GM23338 (cell line): ENCODE measurements at regions not wholly inside any gene's neighbourhood (a gene's known extent, or its start where the extent isn't known, plus 50 kb on each side); places are given as distances from the start of the nearest gene placed in this dataset.

Experiments
- ATAC-seq: fragments of 200-7000 bp; cut with Tn5 transposase; 3 replicates; pipeline ENCODE4 v1.9.1; 2020
- DNase-seq: peaks from one replicate; pipeline ENCODE4 v3.0.0-alpha.2; 2015; ENCODE audit warnings: low spot score
- H2AFZ ChIP-seq: fragments of 200-600 bp; sonication (generic); 2 replicates; pipeline ENCODE4 v1.8.0; 2016; ENCODE audit warnings: antibody characterized with exemption, mild to moderate bottlenecking, moderate library complexity
- H3F3A ChIP-seq: fragments of 200-600 bp; sonication (generic); replicated peaks from 2 replicates; pipeline ENCODE4 v1.8.0; 2017; ENCODE audit warnings: antibody characterized with exemption, mixed run types, low read depth
- H3K27ac ChIP-seq: fragments of 200-600 bp; sonication (generic); 2 replicates; pipeline ENCODE4 v1.6.1; 2016; ENCODE audit warnings: low read depth
- H3K27me3 ChIP-seq: fragments of 200-600 bp; sonication (generic); 2 replicates; pipeline ENCODE4 v1.8.0; 2016; ENCODE audit warnings: mild to moderate bottlenecking, mixed run types, moderate library complexity; ENCODE audit not compliant: insufficient read depth
- H3K36me3 ChIP-seq: fragments of 200-600 bp; sonication (generic); 2 replicates; pipeline ENCODE4 v1.8.0; 2016; ENCODE audit warnings: mild to moderate bottlenecking; ENCODE audit not compliant: insufficient read depth
- H3K4me1 ChIP-seq: fragments of 200-600 bp; sonication (generic); 2 replicates; pipeline ENCODE4 v1.8.0; 2016; ENCODE audit warnings: mild to moderate bottlenecking, moderate library complexity; ENCODE audit not compliant: insufficient read depth
- H3K4me2 ChIP-seq: fragments of 200-600 bp; sonication (generic); 2 replicates; pipeline ENCODE4 v1.7.1; 2017; ENCODE audit warnings: mixed run types
- H3K4me3 ChIP-seq: fragments of 200-600 bp; sonication (generic); 2 replicates; pipeline ENCODE4 v1.6.1; 2016; ENCODE audit warnings: mixed run types
- H3K79me2 ChIP-seq: fragments of 200-600 bp; sonication (generic); replicated peaks from 2 replicates; pipeline ENCODE4 v1.8.0; 2017; ENCODE audit warnings: mild to moderate bottlenecking; ENCODE audit not compliant: insufficient read depth
- H3K9me2 ChIP-seq: fragments of 200-600 bp; sonication (generic); 2 replicates; pipeline ENCODE4 v1.8.0; 2017; ENCODE audit not compliant: insufficient read depth
- H4K20me1 ChIP-seq: fragments of 200-600 bp; sonication (generic); replicated peaks from 2 replicates; pipeline ENCODE4 v1.8.0; 2017; ENCODE audit warnings: mild to moderate bottlenecking; ENCODE audit not compliant: insufficient read depth
- H3K27ac Mint-ChIP-seq: 2 replicates; pipeline ENCODE4 v1.8.0; 2020; ENCODE audit warnings: inconsistent platforms, mild to moderate bottlenecking, moderate library complexity, mixed read lengths
- H3K27me3 Mint-ChIP-seq: 3 replicates; pipeline ENCODE4 v1.8.0; 2022; ENCODE audit warnings: low read depth, mild to moderate bottlenecking, moderate library complexity, mixed read lengths, inconsistent platforms; ENCODE audit not compliant: insufficient read depth, poor library complexity
- H3K36me3 Mint-ChIP-seq: 3 replicates; pipeline ENCODE4 v1.8.0; 2021; ENCODE audit warnings: low read depth, mild to moderate bottlenecking, inconsistent platforms, moderate library complexity, mixed read lengths
- H3K4me1 Mint-ChIP-seq: 3 replicates; pipeline ENCODE4 v1.8.0; 2020; ENCODE audit warnings: mild to moderate bottlenecking, inconsistent platforms, mixed read lengths
- H3K4me3 Mint-ChIP-seq: 3 replicates; pipeline ENCODE4 v1.8.0; 2021; ENCODE audit warnings: moderate library complexity, mild to moderate bottlenecking, inconsistent platforms, mixed read lengths
- H3K9me3 Mint-ChIP-seq: 3 replicates; pipeline ENCODE4 v1.8.0; 2020; ENCODE audit warnings: moderate library complexity, mild to moderate bottlenecking, inconsistent platforms, mixed read lengths
- CTCF ChIP-seq, 2 experiments: fragments of 200-600 bp in 1 of 2; sonication (generic) in 1 of 2; conservative IDR thresholded peaks; 2 replicates each; pipeline versions ENCODE4 v1.5.1 to v1.6.1; 2016 to 2017; ENCODE audit warnings: antibody characterized with exemption in 2 of 2, low read depth in 2 of 2, mild to moderate bottlenecking in 2 of 2, moderate library complexity in 1 of 2
- EZH2 ChIP-seq: fragments of 200-600 bp; sonication (generic); IDR thresholded peaks from one replicate; pipeline ENCODE4 v1.8.0; 2017; ENCODE audit warnings: antibody characterized with exemption, mild to moderate bottlenecking, low read depth; ENCODE audit not compliant: unreplicated experiment
- NANOG ChIP-seq: IDR thresholded peaks from 2 replicates; pipeline ENCODE4 v1.6.1; 2016; ENCODE audit warnings: antibody characterized with exemption, borderline replicate concordance
- POLR2AphosphoS5 ChIP-seq: IDR thresholded peaks from 2 replicates; pipeline ENCODE4 v1.6.1; 2016; ENCODE audit warnings: antibody characterized with exemption, low read depth
- REST ChIP-seq: IDR thresholded peaks from one replicate; pipeline ENCODE4 v1.6.1; 2018; ENCODE audit warnings: antibody characterized with exemption; ENCODE audit not compliant: unreplicated experiment
- STAT1 ChIP-seq: IDR thresholded peaks from one replicate; pipeline ENCODE4 v1.6.1; 2016; ENCODE audit warnings: antibody characterized with exemption; ENCODE audit not compliant: unreplicated experiment
- ZNF114 ChIP-seq: fragments of 250-450 bp; sonication (Bioruptor Pico); IDR thresholded peaks from 2 replicates; pipeline ENCODE4 v1.5.0; 2020; ENCODE audit warnings: mild to moderate bottlenecking, moderate library complexity
- ZNF462 ChIP-seq: fragments of 250-450 bp; sonication (Bioruptor Pico); IDR thresholded peaks from 2 replicates; pipeline ENCODE4 v1.5.0; 2020; ENCODE audit warnings: mild to moderate bottlenecking, moderate library complexity
- TF ChIP-seq, protein P1 (sequence below): IDR thresholded peaks from 2 replicates; pipeline ENCODE4 v1.6.1; 2016; ENCODE audit warnings: antibody characterized with exemption

DNA sequence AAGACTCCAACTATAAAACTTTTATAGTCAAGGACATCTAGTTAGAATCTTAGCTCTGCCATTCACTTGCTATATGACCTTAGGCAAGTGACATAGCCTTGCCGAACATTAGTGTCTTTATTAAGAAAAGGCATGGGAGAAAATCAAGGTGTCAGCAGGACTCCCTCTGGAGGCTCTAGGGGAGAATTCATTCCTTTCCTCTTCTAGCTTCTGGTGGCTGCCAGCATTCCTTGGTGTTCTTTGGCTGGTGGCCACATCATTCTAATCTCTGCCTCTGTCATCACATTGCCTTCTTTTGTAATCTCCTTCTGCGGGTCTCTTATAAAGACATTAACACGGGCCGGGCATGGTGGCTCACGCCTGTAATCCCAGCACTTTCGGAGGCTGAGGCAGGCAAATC lies 99.8 kb downstream of the PPP1R2C start:
- Mint-ChIP-seq H3K4me3 (no peak overlapping the region), H3K27me3 (no peaks in the 10 kb centered on the region), H3K36me3 (peaks cover 3% of the 10 kb centered on the region; the same call in 1 of the 3 replicates), H3K27ac (no peak overlapping the region), H3K9me3 (no peaks in the 10 kb centered on the region), H3K4me1 (peaks cover 10% of the 10 kb centered on the region)
- H3K36me3 ChIP-seq, result no peaks in the 10 kb centered on the region
- H3K79me2 ChIP-seq, result no peaks in the 10 kb centered on the region
- peaks cover 23% of the 10 kb centered on the region for H3K4me1 ChIP-seq
- no peak overlapping the region for H3K4me3 ChIP-seq
- no peak overlapping the region for H3K4me2 ChIP-seq
- 0 out of 2 replicates have a peak, but pooled peaks cover 8% of the 10 kb centered on the region for H3K9me2 ChIP-seq
- peak; percentile 4 for DNase-seq
- no peak overlapping the region for H2AFZ ChIP-seq
- no peaks in the 10 kb centered on the region for H3K27me3 ChIP-seq
- no peaks in the 10 kb centered on the region for H3F3A ChIP-seq
- no peaks in the 10 kb centered on the region for H4K20me1 ChIP-seq
- ATAC-seq, result no peak
- TF ChIP-seq CTCF (conservative IDR thresholded peaks at IDR 0.05; ENCODE audit: low read depth in 2 of 2) (peak in 1 of 2 experiments; percentile 37; a peak in 3 of 4 replicates), ZNF114 (CRISPR knock-in tag) (no peak), NANOG (no peak), REST (no peak)
- no peak overlapping the region for H3K27ac ChIP-seq

- Mint-ChIP-seq H3K27me3 (no peaks in the 10 kb centered on the region), H3K9me3 (peaks cover 20% of the 10 kb centered on the region; the same call in 2 of the 3 replicates), H3K4me1 (no peaks in the 10 kb centered on the region), H3K27ac (no peak overlapping the region), H3K4me3 (no peak overlapping the region), H3K36me3 (peaks cover 6% of the 10 kb centered on the region; the same call in 2 of the 3 replicates)
- Histone ChIP-seq H3K27ac (no peak overlapping the region), H3F3A (no peaks in the 10 kb centered on the region), H3K27me3 (no peaks in the 10 kb centered on the region), H4K20me1 (no peaks in the 10 kb centered on the region), H2AFZ (no peak overlapping the region), H3K79me2 (no peaks in the 10 kb centered on the region), H3K9me2 (no peaks in the 10 kb centered on the region), H3K36me3 (no peaks in the 10 kb centered on the region), H3K4me3 (no peak overlapping the region), H3K4me1 (no peaks in the 10 kb centered on the region), H3K4me2 (no peak overlapping the region)
- ATAC-seq (no peak), DNase-seq (no peak)
- no peak for TF ChIP-seq EZH2
- TF ChIP-seq POLR2AphosphoS5, result no peak
- TF ChIP-seq STAT1, result no peak
- TF ChIP-seq, protein P1, sequence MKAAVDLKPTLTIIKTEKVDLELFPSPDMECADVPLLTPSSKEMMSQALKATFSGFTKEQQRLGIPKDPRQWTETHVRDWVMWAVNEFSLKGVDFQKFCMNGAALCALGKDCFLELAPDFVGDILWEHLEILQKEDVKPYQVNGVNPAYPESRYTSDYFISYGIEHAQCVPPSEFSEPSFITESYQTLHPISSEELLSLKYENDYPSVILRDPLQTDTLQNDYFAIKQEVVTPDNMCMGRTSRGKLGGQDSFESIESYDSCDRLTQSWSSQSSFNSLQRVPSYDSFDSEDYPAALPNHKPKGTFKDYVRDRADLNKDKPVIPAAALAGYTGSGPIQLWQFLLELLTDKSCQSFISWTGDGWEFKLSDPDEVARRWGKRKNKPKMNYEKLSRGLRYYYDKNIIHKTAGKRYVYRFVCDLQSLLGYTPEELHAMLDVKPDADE, result no peak
- TF ChIP-seq ZNF462 (CRISPR knock-in tag), result no peak
Observed at GRCh38 chrX:42673301-42673810, 104.6 kb downstream of the PPP1R2C start.
